Trophoblast cell (in vitro differentiated cells and primary cell): ENCODE measurements at regions not wholly inside any gene's neighbourhood (a gene's known extent, or its start where the extent isn't known, plus 50 kb on each side); places are given as distances from the start of the nearest gene placed in this dataset.
"Not testable (repeated sequence)": the region's sequence is repeated elsewhere in the genome, so short reads cannot be mapped to it uniquely, and the experiment has no call there.

ENCODE experiments used
- DNase-seq, 2 donors: peaks; one replicate each; pipeline ENCODE4 v3.0.0-alpha.2; 2016
- H2AFZ ChIP-seq: 2 replicates; pipeline ENCODE4 v1.6.1; 2013; ENCODE audit warnings: low read length, moderate library complexity, mild to moderate bottlenecking; ENCODE audit not compliant: insufficient read depth, poor library complexity
- H2AK5ac ChIP-seq: 2 replicates; pipeline ENCODE4 v1.6.1; 2013; ENCODE audit warnings: mild to moderate bottlenecking, low read length
- H2BK120ac ChIP-seq: 2 replicates; pipeline ENCODE4 v1.6.1; 2013; ENCODE audit warnings: low read length, mild to moderate bottlenecking, moderate library complexity; ENCODE audit not compliant: insufficient read depth, poor library complexity
- H2BK12ac ChIP-seq: 2 replicates; pipeline ENCODE4 v1.6.1; 2013; ENCODE audit warnings: mild to moderate bottlenecking, low read length, moderate library complexity
- H2BK5ac ChIP-seq: 2 replicates; pipeline ENCODE4 v1.6.1; 2013; ENCODE audit warnings: low read length, low read depth, moderate library complexity, mild to moderate bottlenecking; ENCODE audit not compliant: poor library complexity
- H3K14ac ChIP-seq: 2 replicates; pipeline ENCODE4 v1.6.1; 2013; ENCODE audit warnings: mild to moderate bottlenecking, low read length
- H3K18ac ChIP-seq: 2 replicates; pipeline ENCODE4 v1.6.1; 2013; ENCODE audit warnings: mild to moderate bottlenecking, low read length
- H3K23ac ChIP-seq: 2 replicates; pipeline ENCODE4 v1.6.1; 2013; ENCODE audit warnings: low read length
- H3K27ac ChIP-seq: 2 replicates; pipeline ENCODE4 v1.5.1; 2013; ENCODE audit warnings: low read depth, mild to moderate bottlenecking, inconsistent platforms, low read length, moderate library complexity
- H3K27me3 ChIP-seq: 2 replicates; pipeline ENCODE4 v1.6.1; 2013; ENCODE audit warnings: inconsistent platforms, mild to moderate bottlenecking, low read length, moderate library complexity; ENCODE audit not compliant: insufficient read depth
- H3K36me3 ChIP-seq, 2 experiments: 1 replicate in 1 of 2; 2 replicates in 1 of 2; pipeline ENCODE4 v1.6.1; 2013; ENCODE audit warnings: low read length in 2 of 2, mild to moderate bottlenecking in 2 of 2, moderate library complexity in 1 of 2; ENCODE audit not compliant: insufficient read depth in 2 of 2, control insufficient read depth in 1 of 2
- H3K4ac ChIP-seq: 2 replicates; pipeline ENCODE4 v1.6.1; 2013; ENCODE audit warnings: low read depth, mild to moderate bottlenecking, low read length, moderate library complexity
- H3K4me1 ChIP-seq, 2 experiments: 1 replicate in 1 of 2; 2 replicates in 1 of 2; pipeline ENCODE4 v1.6.1; 2013; ENCODE audit warnings: low read length in 2 of 2, mild to moderate bottlenecking in 2 of 2, moderate library complexity in 1 of 2; ENCODE audit not compliant: insufficient read depth in 2 of 2, control insufficient read depth in 1 of 2
- H3K4me2 ChIP-seq: 2 replicates; pipeline ENCODE4 v1.6.1; 2013; ENCODE audit warnings: inconsistent platforms, mild to moderate bottlenecking, low read length, moderate library complexity
- H3K4me3 ChIP-seq: 2 replicates; pipeline ENCODE4 v1.5.1; 2013; ENCODE audit warnings: mild to moderate bottlenecking, low read depth, low read length, inconsistent platforms
- H3K79me1 ChIP-seq: one replicate; pipeline ENCODE4 v1.6.1; 2013; ENCODE audit warnings: low read length
- H3K79me2 ChIP-seq: 2 replicates; pipeline ENCODE4 v1.6.1; 2013; ENCODE audit warnings: low read length, mild to moderate bottlenecking; ENCODE audit not compliant: control insufficient read depth, insufficient read depth, poor library complexity
- H3K9ac ChIP-seq: 2 replicates; pipeline ENCODE4 v1.6.1; 2013; ENCODE audit warnings: mild to moderate bottlenecking, low read length
- H3K9me3 ChIP-seq: 2 replicates; pipeline ENCODE4 v1.6.1; 2013; ENCODE audit warnings: low read depth, mild to moderate bottlenecking, control low read depth, inconsistent platforms, low read length; ENCODE audit not compliant: insufficient read depth
- H4K12ac ChIP-seq: 2 replicates; pipeline ENCODE4 v1.6.1; 2013; ENCODE audit warnings: low read depth, mild to moderate bottlenecking, low read length, moderate library complexity
- H4K8ac ChIP-seq: 2 replicates; pipeline ENCODE4 v1.6.1; 2013; ENCODE audit warnings: low read depth, mild to moderate bottlenecking, low read length, moderate library complexity
- H4K91ac ChIP-seq: one replicate; pipeline ENCODE4 v1.6.1; 2013; ENCODE audit warnings: low read depth, mild to moderate bottlenecking, low read length, moderate library complexity
- WGBS: extraction: QIAGEN DNeasy Blood & Tissue Kit; methylation state at CpG from one replicate; pipeline ENCODE4 v1.1.7; 2013; ENCODE audit warnings: missing lambda C conversion rate; ENCODE audit not compliant: insufficient read length, insufficient coverage; ENCODE audit errors: extremely low coverage; 5-methylcytosine and 5-hydroxymethylcytosine counted together

- not testable (repeated sequence) for H3K18ac ChIP-seq, H3K79me2 ChIP-seq, H4K91ac ChIP-seq, H3K27me3 ChIP-seq, H4K8ac ChIP-seq, DNase-seq, H2AK5ac ChIP-seq, H3K4me2 ChIP-seq, H2BK120ac ChIP-seq, H2BK12ac ChIP-seq, H3K4ac ChIP-seq, H3K9ac ChIP-seq, H3K36me3 ChIP-seq, H3K23ac ChIP-seq, H3K4me3 ChIP-seq, H2BK5ac ChIP-seq, H3K27ac ChIP-seq, H2AFZ ChIP-seq, H3K9me3 ChIP-seq, H3K4me1 ChIP-seq, H3K14ac ChIP-seq, H3K79me1 ChIP-seq, H4K12ac ChIP-seq
- no CpG with 5 or more reads among the region's 47 CpGs for WGBS
Observed at GRCh38 chr15:89031637-89032285, 56.5 kb upstream of the ABHD2 start.

- H2BK5ac ChIP-seq = no peak overlapping the region
- no CpG with 5 or more reads among the region's 4 CpGs for WGBS
- H2AFZ ChIP-seq = no peak overlapping the region
- H3K23ac ChIP-seq = no peak overlapping the region
- no peak overlapping the region for H3K18ac ChIP-seq
- H3K9ac ChIP-seq = no peak overlapping the region
- H3K9me3 ChIP-seq = no peaks in the 10 kb centered on the region
- H2BK120ac ChIP-seq = no peak overlapping the region
- H3K4me3 ChIP-seq = no peak overlapping the region
- H4K91ac ChIP-seq = no peak overlapping the region
- H3K79me1 ChIP-seq = no peaks in the 10 kb centered on the region
- H3K27me3 ChIP-seq = no peaks in the 10 kb centered on the region
- no peak overlapping the region for H4K8ac ChIP-seq
- no peaks in the 10 kb centered on the region for H3K36me3 ChIP-seq
- DNase-seq = no peak
- no peaks in the 10 kb centered on the region for H3K4me1 ChIP-seq
- no peak overlapping the region for H3K27ac ChIP-seq
- no peak overlapping the region for H3K4ac ChIP-seq
- no peaks in the 10 kb centered on the region for H3K79me2 ChIP-seq
- H2BK12ac ChIP-seq = no peak overlapping the region
- no peak overlapping the region for H3K4me2 ChIP-seq
- H3K14ac ChIP-seq = no peak overlapping the region
- H4K12ac ChIP-seq = no peak overlapping the region
- no peak overlapping the region for H2AK5ac ChIP-seq
Observed at GRCh38 chr15:89034305-89034704, 54.0 kb upstream of the ABHD2 start.

GRCh38 chr15:89035150-89035549 lies 53.1 kb upstream of the ABHD2 start:
- Histone ChIP-seq H2BK120ac (no peak overlapping the region), H3K9me3 (no peaks in the 10 kb centered on the region), H3K4me1 (no peaks in the 10 kb centered on the region), H3K14ac (no peak overlapping the region), H4K12ac (no peak overlapping the region), H3K4ac (no peak overlapping the region), H3K79me2 (no peaks in the 10 kb centered on the region), H2BK12ac (no peak overlapping the region), H3K23ac (no peak overlapping the region), H3K18ac (no peak overlapping the region), H2AFZ (no peak overlapping the region), H3K4me3 (no peak overlapping the region), H3K36me3 (no peaks in the 10 kb centered on the region), H3K79me1 (no peaks in the 10 kb centered on the region), H2BK5ac (no peak overlapping the region), H3K27me3 (no peaks in the 10 kb centered on the region), H4K8ac (no peak overlapping the region), H3K27ac (no peak overlapping the region), H2AK5ac (no peak overlapping the region), H4K91ac (no peak overlapping the region), H3K9ac (no peak overlapping the region), H3K4me2 (no peak overlapping the region)
- WGBS = no CpG with 5 or more reads among the region's 2 CpGs
- DNase-seq = no peak

- Histone ChIP-seq H3K14ac (no peak overlapping the region), H4K12ac (no peak overlapping the region), H3K27ac (no peak overlapping the region), H3K27me3 (no peaks in the 10 kb centered on the region), H3K23ac (no peak overlapping the region), H3K79me2 (no peaks in the 10 kb centered on the region), H2AFZ (no peak overlapping the region), H4K91ac (no peak overlapping the region), H3K4me3 (no peak overlapping the region), H3K9me3 (no peaks in the 10 kb centered on the region), H3K36me3 (no peaks in the 10 kb centered on the region), H3K79me1 (no peaks in the 10 kb centered on the region), H2BK12ac (no peak overlapping the region), H3K4ac (no peak overlapping the region), H3K4me2 (no peak overlapping the region), H2AK5ac (no peak overlapping the region), H2BK120ac (no peak overlapping the region), H2BK5ac (no peak overlapping the region), H3K4me1 (no peaks in the 10 kb centered on the region), H3K18ac (no peak overlapping the region), H3K9ac (no peak overlapping the region), H4K8ac (no peak overlapping the region)
- no peak for DNase-seq
- WGBS = no CpG with 5 or more reads among the region's 2 CpGs
Observed at GRCh38 chr15:89035658-89036057, 52.6 kb upstream of the ABHD2 start.
